HG03354 (cell line): ENCODE measurements at regions not wholly inside any gene's neighbourhood (a gene's known extent, or its start where the extent isn't known, plus 50 kb on each side); places are given as distances from the start of the nearest gene placed in this dataset.

ENCODE experiments used
- ATAC-seq: cut with Tn5 transposase; IDR thresholded peaks from one replicate; pipeline ENCODE4 v1.9.1; 2021; ENCODE audit warnings: mild to moderate bottlenecking; ENCODE audit not compliant: unreplicated experiment, poor library complexity, severe bottlenecking

DNA sequence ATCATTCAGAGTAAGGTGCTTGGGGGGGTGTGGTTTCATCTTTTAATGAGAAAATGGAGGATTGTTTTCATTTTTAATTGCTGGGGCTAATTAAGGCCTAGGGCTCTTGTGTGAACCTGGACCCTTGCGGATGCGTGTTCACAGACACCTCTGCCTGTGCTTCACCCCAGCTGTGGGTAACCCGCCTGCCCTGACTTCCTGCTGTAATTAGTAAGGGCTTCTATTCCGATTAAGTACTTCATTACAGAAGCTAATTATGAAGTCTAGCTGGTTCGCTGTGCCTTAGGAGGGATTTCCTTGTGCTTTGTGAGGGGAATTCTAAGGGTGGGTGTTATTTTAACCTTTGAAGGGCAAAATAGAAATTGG lies 215.3 kb downstream of the PMP22 start:
- no peak for ATAC-seq

DNA sequence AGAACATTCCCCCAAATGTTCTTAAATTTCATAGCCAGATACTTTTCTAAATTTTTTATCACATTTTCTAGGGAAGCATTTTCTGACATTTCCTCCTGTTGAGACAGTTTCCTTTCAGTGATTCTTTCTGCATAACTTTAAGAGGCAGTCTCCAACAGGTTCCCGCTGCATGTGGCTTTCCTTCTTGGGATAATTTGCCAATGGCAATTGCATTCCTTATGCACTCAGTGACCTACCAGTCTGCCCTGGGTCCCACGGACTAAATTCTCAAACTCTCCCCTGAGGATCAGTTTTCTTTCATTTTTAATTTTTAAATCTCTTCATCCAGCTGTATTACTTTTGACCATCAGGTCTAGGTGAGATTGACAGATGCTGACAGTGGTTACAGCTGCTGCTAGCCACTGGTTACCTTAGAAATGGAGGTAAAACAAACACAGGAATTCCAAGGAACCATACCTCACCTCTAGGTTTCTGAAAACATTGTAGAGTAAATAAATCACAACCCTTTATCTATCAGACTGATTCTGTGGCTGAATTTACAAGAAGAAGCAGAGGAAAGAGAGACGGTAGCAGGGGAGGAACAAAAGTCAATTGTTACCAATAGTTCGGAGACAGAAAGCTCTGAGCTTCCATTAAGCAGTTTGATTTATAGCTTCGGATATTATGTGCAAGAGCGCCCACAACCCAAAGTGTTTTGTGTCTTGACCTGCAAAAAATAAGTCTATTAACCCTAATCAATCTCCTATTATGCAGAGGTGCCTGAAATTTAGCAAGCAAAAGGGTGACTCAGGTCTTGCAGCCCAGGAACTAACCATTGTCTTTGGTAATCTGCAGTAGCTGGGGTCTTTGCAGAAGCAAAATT lies 216.0 kb downstream of the PMP22 start:
- no peak for ATAC-seq

- no peak for ATAC-seq
Measured at GRCh38 chr17:15048381-15048780, 216.7 kb downstream of the PMP22 start.

DNA sequence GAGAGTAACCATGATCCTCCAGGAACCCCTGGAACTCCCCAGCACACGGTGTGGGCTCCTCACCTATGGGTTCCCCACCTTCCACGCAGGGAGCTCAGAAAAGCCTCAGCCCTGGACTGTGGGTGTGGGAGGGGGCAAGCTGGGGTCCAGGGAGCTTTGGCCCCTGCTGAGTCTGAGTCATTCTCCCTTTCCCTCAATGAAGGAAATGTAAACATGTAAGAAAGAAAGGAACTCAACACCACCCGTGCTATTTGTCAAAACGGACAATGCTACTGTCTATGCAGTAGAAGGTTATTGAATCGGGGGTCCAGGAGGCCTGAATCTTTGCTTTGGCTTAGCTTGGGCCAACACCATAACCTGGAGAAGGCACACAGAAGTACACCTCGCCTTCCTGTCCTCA lies 222.8 kb downstream of the PMP22 start:
- no peak for ATAC-seq

DNA sequence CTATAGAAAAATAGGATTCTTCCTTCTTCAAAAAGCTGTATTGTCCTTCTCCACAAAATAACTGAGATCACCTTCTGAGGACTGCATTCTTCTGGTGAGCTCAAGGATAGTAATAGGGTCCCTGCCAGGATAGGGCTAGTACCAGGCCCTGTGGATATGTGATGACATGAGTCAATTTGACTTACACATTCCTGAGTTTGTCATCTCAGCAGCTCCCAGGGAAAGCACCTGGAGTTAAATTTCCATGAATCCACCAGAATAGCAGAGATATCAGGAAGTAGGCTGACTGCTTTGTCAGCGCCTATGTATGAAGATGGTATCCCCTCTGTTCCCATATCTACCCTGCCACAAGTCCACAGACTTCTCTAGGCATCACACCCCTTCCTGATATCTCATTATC lies 225.8 kb downstream of the PMP22 start:
- no peak for ATAC-seq

GRCh38 chr17:15038656-15039055 lies 226.5 kb downstream of the PMP22 start:
- ATAC-seq, result no peak

DNA sequence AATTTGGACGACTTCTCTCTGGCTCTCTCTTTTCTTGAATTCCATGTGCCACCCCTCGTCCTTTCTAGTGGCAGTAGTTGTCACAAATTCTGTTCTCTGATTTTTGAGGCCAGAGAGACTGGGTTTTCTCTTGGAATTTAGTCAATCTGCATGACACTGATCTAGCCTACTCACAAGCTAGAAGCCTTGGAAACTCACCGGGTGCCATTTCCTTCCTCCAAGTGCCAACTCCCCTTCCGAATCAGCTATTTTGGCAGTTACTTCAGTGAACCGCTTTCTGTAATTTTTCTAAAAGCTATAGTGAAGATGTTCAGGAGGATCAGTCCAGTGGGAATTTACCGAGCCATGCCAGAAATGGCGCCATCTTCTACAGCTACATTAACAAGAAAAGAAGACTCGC lies 228.9 kb downstream of the PMP22 start:
- no peak for ATAC-seq

DNA sequence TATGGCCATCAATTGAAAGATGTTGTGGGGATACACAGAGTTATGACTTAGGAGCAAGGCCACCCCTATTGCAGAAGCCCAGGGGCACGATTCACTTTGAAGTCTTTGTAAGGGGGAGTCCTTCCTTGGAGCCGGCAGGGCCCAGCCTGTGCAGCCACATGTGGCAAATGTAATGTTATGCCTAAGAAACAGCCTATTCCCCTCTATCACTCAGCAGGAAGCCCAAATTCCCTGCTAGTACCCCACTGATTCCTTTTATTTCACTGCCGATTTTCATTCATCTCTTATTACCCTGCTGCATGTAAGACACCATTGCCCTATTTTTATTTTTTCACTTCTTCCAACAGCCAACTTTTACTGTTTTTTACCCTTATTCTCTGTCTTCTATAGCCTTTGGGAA lies 233.2 kb downstream of the PMP22 start:
- ATAC-seq, result no peak

DNA sequence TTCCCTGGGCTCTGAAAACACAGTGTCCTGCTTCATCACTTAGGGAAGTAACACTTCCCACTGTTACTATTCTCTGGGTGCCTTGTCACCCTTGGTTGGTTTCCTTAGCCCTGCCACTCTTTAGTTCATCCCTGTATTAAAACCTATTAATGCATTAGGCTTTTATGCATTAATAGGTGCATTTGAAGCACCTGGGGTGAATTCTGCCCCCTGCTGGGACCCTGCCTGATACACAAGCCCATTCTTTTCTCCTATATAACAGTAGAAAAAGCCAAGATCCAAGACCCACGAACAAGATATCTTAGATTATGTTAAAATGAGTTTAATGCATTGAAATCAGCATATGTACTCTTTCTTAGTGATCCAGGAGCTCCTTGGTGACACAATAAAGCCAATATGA lies 235.7 kb downstream of the PMP22 start:
- ATAC-seq, result no peak

DNA sequence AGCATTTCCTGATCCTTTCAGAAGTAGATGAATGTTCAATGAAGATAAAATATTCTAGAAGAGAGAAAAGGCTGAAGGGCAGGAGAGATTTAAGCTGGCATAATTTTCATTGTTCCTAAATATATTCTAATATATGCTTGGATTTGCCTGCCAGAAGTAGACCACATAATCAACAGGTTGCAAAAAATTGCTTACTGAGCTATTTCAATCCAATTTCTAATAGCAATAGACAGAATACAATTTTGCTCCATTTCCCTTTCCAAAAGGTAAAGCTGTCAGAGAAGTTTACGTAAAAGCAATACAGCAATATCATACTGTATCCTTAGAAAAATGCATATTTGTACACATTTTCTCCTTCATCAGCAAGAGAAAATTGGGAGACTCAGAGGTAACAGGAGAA lies 237.3 kb downstream of the PMP22 start:
- ATAC-seq, result no peak

GRCh38 chr17:15026088-15026487 lies 239.0 kb downstream of the PMP22 start:
- ATAC-seq, result no peak

- ATAC-seq, result no peak
Measured at GRCh38 chr17:15023589-15024336, 241.4 kb downstream of the PMP22 start.

GRCh38 chr17:15019158-15019557 lies 246.0 kb downstream of the PMP22 start:
- no peak for ATAC-seq

- ATAC-seq, result no peak
Measured at GRCh38 chr17:15012351-15012980, 252.7 kb downstream of the PMP22 start.

- no peak for ATAC-seq
Measured at GRCh38 chr17:15009087-15009486, 256.0 kb downstream of the PMP22 start.

DNA sequence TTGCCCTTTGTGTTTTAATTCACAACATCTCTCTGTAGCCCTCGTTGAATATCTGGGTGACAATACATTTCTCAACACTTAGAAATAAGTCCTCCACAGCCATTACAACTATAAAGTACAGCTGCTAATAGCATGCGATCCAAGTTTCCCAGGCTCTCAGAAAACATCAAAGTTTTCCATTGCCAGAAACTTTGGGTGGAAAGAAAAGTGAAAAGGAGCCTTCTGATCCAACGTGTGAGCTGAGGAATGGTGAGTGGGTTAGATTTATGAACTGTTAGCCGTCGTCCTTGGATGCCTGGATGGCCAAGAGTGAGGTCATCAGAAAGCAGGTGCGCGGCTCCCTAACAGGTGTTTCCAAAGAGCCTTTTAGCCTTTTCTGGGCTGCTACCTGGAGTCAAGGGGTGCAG lies 258.0 kb downstream of the PMP22 start:
- no peak for ATAC-seq

DNA sequence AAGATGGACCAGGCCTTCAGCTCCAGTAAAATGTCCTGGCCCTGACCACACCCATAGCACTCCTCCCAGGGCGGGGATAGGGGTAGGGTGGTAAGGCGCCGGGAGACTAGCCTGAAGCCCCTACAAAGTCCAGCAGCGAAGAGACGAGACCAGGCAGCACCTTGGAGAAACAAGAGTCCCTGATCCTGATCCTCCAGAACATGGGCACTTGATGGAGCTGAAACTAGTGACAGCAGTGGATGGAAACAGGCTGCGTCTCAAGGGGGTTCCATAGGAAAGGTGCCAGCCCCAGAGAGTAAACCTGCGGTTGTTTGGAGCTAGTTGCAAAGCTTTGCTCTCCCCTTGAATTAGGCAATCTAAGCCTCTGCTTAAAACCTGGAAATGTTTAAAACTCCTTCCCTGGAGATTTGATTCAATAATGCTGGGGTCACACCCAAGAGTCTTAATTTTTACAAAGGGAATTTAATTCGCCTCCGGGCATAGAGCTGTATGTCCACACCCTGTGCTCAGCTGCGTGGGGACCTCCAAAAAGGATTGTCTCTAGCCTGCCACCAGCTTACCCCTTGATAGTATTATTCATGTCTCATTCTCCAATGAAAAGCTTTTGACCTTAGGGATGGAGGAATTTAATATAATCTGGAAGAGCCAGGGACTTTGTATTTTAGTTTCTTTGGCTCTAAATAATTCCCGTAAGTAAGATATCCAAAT lies 258.6 kb downstream of the PMP22 start:
- ATAC-seq, result no peak

DNA sequence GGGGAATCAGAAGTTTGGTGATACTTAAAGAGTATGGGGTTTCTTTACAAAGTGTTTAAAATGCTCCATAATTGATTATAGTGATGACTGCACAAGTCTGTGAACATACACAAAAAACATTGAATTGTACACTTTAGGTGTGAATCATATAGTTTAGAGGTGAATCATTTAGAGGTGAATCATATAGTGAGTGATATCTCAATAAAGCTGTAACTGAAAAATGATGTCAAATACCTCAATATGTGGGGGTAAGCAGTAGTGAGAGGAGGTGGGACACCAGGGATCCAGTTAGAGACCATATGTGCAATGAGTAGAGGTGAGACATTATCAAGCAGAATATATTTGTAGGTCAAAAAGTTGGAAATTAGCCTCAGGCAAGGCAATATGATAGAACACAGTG lies 264.5 kb downstream of the PMP22 start:
- no peak for ATAC-seq

GRCh38 chr17:14997290-14997689 lies 267.8 kb downstream of the PMP22 start:
- no peak for ATAC-seq

- ATAC-seq, result no peak
Measured at GRCh38 chr17:14986127-14986526, 279.0 kb downstream of the PMP22 start.
